HG02588 (cell line): ENCODE measurements at regions not wholly inside any gene's neighbourhood (a gene's known extent, or its start where the extent isn't known, plus 50 kb on each side); places are given as distances from the start of the nearest gene placed in this dataset.

Experiments used
- ATAC-seq: cut with Tn5 transposase; IDR thresholded peaks from one replicate; pipeline ENCODE4 v1.9.1; 2021; ENCODE audit warnings: mild to moderate bottlenecking, moderate library complexity; ENCODE audit not compliant: unreplicated experiment

- no peak for ATAC-seq
Observed at GRCh38 chr7:18151422-18151821, 123.8 kb upstream of the PRPS1L1 start.

- no peak for ATAC-seq
Observed at GRCh38 chr7:18153183-18153748, 125.6 kb upstream of the PRPS1L1 start.

GRCh38 chr7:18154726-18155125 lies 127.1 kb upstream of the PRPS1L1 start:
- no peak for ATAC-seq

GRCh38 chr7:18157233-18157632 lies 129.6 kb upstream of the PRPS1L1 start:
- no peak for ATAC-seq

DNA sequence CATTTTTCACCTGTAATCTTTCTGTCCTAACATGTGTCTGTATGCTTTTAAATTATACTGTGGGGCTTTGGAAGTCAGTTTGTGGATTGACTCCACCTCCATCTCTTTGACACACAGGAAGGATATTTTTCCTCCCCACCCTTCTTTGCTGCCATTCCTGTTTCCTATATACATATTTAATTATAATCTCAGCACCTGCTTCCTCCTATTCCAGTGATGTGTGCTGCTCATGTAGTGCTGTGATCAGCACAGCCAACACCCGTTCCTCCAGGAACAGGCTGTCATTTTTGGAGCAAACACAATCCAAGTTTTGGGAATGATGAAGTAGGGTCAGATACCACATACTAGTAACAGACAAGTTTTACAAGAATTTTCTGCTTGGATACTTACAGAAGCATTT lies 135.0 kb upstream of the PRPS1L1 start:
- ATAC-seq: no peak

GRCh38 chr7:18163091-18163490 lies 135.4 kb upstream of the PRPS1L1 start:
- no peak for ATAC-seq

- ATAC-seq: no peak
Observed at GRCh38 chr7:18165166-18165565, 137.5 kb upstream of the PRPS1L1 start.

GRCh38 chr7:18166002-18166401 lies 138.4 kb upstream of the PRPS1L1 start:
- no peak for ATAC-seq

DNA sequence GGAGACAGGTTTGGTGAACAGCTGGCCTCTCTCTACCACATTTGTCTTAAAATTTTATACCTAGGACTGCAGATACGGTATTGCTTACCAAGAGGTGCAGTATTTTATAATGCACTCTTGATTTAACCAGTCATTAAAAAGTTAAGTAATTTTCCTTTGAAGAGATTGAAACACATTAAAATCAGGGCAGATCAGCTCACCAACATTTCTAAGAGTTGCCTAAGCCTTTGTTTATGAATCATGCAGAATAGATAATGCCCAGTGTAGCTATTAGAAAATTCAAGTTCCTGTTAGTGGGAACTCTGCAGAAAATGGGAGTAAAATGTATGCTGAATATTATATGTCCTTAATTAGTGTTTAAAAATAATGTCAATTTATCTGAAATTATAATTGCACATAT lies 140.2 kb upstream of the PRPS1L1 start:
- no peak for ATAC-seq

DNA sequence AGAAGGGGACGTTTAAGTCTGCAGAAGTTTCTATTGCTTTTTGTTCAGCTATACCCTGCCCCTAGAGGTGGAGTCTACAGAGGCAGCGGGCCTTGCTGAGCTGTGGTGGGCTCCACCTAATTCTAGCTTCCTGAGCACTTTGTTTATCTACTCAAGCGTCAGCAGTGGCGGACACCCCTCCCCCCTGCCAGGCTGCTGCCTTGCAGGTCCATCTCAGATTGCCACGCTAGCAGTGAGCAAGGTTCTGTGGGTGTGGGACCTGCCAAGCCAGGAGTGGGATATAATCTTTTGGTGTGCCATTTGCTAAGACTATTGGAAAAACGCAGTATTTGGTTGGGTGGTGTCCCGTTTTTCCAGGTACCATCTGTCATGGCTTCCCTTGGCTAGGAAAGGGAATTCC lies 147.3 kb upstream of the PRPS1L1 start:
- no peak for ATAC-seq

- no peak for ATAC-seq
Observed at GRCh38 chr7:18175801-18176450, 148.3 kb upstream of the PRPS1L1 start.

DNA sequence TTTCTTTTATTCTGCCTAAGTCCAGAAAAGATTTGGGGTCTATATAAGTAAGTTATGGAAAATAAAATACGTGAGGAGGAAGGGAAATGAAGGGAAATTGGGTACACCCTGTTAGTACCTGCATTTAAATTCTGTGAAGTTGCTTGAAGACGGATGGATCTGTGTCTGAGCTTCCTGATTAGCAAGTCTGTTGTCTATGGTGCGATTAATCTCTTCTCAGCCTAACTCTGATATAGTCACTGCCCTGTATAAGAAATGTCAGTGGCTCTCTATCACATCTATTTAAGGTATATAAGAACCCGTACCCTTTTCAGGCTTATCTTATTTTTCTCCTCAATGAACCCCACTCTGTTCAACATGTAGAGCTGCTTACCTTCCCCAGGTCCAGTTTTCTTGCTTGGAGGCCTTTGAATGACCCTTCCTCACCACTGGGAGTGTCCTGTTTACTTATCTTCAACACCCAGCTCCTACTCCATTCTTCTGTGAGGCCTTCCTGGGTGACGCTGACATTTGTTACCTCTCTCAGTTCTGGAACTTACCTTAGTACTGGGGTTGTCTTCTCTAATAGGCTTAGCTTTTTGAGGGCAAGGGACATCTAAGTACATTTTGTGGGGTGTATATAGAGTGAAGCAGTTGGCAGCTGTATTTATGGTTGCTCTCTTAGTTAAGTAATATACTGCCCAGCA lies 149.6 kb upstream of the PRPS1L1 start:
- ATAC-seq: peak; percentile 2

DNA sequence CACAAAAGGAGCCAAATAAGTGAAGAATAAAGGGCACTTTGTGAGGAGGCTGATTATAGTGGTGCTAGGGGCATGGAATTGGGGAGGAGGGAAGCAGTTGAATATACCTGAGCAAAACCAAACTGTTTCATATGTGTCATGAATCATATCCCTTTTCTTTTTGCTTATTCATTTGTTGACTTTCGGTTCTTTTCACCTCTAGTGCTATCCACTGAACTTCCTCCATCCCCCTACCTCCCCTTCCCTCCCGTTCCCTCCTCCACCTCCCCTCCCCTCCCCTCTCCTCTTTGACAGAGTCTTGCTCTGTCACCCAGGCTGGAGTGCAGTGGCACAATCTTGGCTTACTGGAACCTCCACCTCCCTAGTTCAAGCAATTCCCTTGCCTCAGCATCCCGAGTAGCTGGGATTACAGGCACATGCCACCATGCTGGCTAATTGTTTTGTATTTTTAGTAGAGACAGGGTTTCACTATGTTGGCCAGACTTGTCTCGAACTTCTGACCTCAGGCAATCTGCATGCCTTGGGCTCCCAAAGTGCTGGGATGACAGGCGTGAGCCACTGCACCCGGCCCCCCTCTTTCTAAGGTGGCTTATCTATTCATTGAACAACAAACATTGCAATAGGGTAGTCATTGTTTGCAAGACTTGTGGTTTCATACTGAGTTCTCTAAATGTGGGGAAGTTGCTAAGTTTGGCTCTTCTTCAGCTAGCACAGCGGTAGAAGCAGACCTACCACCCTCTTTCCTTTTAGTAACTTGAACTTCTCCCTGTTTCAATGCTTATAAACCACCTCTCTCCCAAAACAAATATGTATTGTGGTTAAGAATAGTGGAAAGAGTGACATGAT lies 150.4 kb upstream of the PRPS1L1 start:
- peak; percentile 88 for ATAC-seq

GRCh38 chr7:18179093-18179492 lies 151.4 kb upstream of the PRPS1L1 start:
- no peak for ATAC-seq

DNA sequence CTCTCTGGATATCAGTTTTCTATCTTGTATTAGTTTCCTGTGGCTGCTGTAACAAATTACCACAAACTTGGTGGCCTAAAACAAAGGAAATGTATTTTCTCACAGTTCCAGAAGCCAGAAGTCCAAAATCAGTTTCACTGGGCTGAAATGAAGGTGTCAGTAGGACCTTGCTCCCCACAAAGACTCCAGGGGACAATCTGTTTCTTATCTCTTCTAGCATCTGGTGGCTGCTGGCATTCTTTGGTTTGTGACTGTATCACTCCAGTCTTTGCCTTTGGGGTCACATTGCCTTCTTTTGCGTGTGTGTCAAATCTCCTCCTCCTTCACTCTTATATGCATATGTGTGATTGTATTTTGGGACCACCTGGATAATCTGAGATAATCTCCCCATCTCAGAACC lies 153.0 kb upstream of the PRPS1L1 start:
- ATAC-seq: no peak

DNA sequence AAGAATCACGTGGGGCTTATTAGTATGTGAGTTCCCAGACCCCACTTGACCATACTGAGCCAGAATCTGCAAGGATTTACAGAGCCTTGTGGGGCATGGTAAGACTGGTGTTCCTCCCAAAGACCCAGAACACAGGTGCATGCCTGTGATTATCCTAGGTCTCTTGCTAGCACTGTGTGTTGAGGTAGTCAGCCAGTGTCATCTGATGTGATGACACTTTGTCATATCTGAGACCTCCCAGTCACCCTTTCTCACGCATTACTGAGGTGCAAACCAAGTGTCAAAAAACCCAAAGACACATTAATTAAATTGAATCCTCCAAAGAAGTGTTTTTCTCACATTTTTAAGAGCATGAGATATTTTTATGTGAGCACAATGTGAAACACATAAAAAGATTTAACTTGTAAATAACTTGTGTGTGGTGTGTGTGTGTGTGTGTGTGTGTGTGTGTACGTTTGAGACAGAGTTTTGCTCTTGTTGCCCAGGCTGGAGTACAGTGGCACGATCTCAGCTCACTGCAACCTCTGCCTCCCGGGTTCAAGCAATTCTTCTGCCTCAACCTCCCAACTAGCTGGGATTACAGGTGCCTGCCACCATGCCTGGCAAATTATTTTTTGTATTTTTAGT lies 162.0 kb upstream of the PRPS1L1 start:
- ATAC-seq: no peak

DNA sequence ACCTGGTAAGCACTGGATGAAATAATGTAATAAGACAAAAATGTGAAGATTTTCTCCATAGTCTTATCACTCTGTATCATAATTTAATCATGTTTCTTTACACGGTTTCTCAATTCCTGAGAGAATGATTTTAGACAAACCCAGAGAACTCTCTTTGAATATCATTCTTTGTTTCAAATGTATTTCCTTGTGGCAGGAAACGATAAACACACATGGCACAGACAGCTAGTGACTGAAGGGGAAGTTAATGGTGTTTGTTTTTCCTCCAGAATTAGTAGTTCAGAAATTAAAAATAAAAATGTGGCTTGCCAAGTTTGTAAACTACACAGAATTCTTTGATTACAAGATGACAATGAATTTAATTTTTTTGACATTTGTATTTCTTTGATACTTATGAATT lies 163.7 kb upstream of the PRPS1L1 start:
- no peak for ATAC-seq

GRCh38 chr7:18191862-18192625 lies 164.4 kb upstream of the PRPS1L1 start:
- ATAC-seq: no peak

DNA sequence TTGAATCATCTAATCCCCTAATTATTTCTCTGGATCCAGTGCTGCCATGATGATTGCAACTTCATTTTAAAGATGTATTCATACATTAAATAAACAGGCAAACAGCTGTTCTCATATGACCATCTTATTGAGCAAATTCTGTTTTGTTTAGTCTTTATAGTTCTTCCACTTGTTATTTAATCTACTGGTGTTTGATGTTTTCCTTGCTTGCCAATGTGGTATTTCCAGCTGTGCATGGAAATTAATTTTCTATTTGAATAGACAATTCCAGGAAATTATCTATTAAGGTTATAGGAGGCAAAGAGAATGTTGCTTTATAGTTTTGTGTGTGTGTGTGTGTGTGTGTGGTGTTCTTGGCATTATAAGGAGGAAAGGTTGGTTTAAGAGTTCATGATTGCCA lies 167.0 kb upstream of the PRPS1L1 start:
- ATAC-seq: no peak

- no peak for ATAC-seq
Observed at GRCh38 chr7:18196638-18197037, 169.0 kb upstream of the PRPS1L1 start.
